A549 (cell line): ENCODE measurements at regions not wholly inside any gene's neighbourhood (a gene's known extent, or its start where the extent isn't known, plus 50 kb on each side); places are given as distances from the start of the nearest gene placed in this dataset.

Source experiments
- ATAC-seq, 2 experiments: fragments of 200-7000 bp in 1 of 2; fragments of >200 bp in 1 of 2; cut with Nextera tagmentation in 1 of 2; cut with Tn5 transposase in 1 of 2; 3 replicates each; pipeline versions ENCODE4 v1.8.0 to v1.9.1; 2018 to 2020; ENCODE audit warnings: mild to moderate bottlenecking in 1 of 2, moderate library complexity in 1 of 2
- CTCF ChIA-PET: fragments of 300-600 bp; sonication (Branson Sonifier 250); formaldehyde crosslinking; extraction: SDS; loops from one replicate; lab custom pipeline; 2021; ENCODE audit warnings: antibody characterized with exemption, inconsistent platforms; lab: Yijun Ruan, JAX
- POLR2A ChIA-PET: fragments of 350-600 bp; formaldehyde crosslinking; extraction: SDS; loops from one replicate; lab custom pipeline; 2021; ENCODE audit warnings: antibody characterized with exemption, inconsistent platforms; lab: Yijun Ruan, JAX
- DNase-seq, 2 experiments: peaks; one replicate each; pipeline versions ENCODE4 v3.0.0 to v3.0.0-alpha.2; 2011 to 2016; ENCODE audit warnings: low read depth in 1 of 2, low spot score in 1 of 2
- FAIRE-seq: peaks from 2 replicates; lab custom pipeline; 2011; peaks lifted over from hg19 to GRCh38; lab: Jason Lieb, UNC
- H3K27ac ChIP-seq, 2 experiments: fragments of >200 bp; sonication (Bioruptor Twin); formaldehyde crosslinking; 3 replicates each; pipeline ENCODE4 v1.5.1; 2016 to 2017
- H3K4me1 ChIP-seq: fragments of >200 bp; sonication (Bioruptor Twin); formaldehyde crosslinking; 3 replicates; pipeline ENCODE4 v1.6.1; 2016
- H3K4me2 ChIP-seq: fragments of >200 bp; sonication (Bioruptor Twin); formaldehyde crosslinking; 3 replicates; pipeline ENCODE4 v1.6.1; 2016
- H3K4me3 ChIP-seq: fragments of >200 bp; sonication (Bioruptor Twin); formaldehyde crosslinking; 3 replicates; pipeline ENCODE4 v1.5.1; 2016
- H3K9me3 ChIP-seq: fragments of >200 bp; sonication (Bioruptor Twin); formaldehyde crosslinking; 3 replicates; pipeline ENCODE4 v1.6.1; 2016
- CBX8 ChIP-seq: fragments of 200-600 bp; sonication (generic); IDR thresholded peaks from 2 replicates; pipeline ENCODE4 v1.6.1; 2016
- CEBPB ChIP-seq, 2 experiments: fragments of >200 bp in 1 of 2; sonication (Bioruptor Twin) in 1 of 2; formaldehyde crosslinking in 1 of 2; IDR thresholded peaks; 2 replicates each; pipeline ENCODE4 v1.6.1; 2012 to 2016
- EP300 ChIP-seq, 2 experiments: fragments of >200 bp; sonication (Bioruptor Twin); formaldehyde crosslinking; IDR thresholded peaks; 2 replicates in 1 of 2; 3 replicates in 1 of 2; pipeline ENCODE4 v1.6.1; 2016 to 2017
- FOXS1 ChIP-seq: fragments of 250-450 bp; sonication (Bioruptor Pico); IDR thresholded peaks from 2 replicates; pipeline ENCODE4 v1.5.0; 2020; ENCODE audit warnings: mild to moderate bottlenecking, moderate library complexity
- HDAC2 ChIP-seq: fragments of 200-600 bp; sonication (generic); IDR thresholded peaks from 2 replicates; pipeline ENCODE4 v1.6.1; 2016
- HOXB13 ChIP-seq: fragments of 250-450 bp; sonication (Bioruptor Pico); IDR thresholded peaks from 2 replicates; pipeline ENCODE4 v1.5.0; 2020; ENCODE audit warnings: low read depth, mild to moderate bottlenecking, moderate library complexity
- JUNB ChIP-seq: fragments of >200 bp; sonication (Bioruptor Twin); formaldehyde crosslinking; IDR thresholded peaks from 2 replicates; pipeline ENCODE4 v1.6.1; 2016
- MAFK ChIP-seq: fragments of 450-650 bp; IDR thresholded peaks from 2 replicates; pipeline ENCODE4 v1.6.1; 2014; ENCODE audit not compliant: partially characterized antibody
- MAZ ChIP-seq: fragments of 150-350 bp; IDR thresholded peaks from 2 replicates; pipeline ENCODE4 v1.6.1; 2014; ENCODE audit warnings: antibody characterized with exemption, low read depth, low read length, borderline replicate concordance
- MYC ChIP-seq: IDR thresholded peaks from 2 replicates; pipeline ENCODE4 v1.6.1; 2012; ENCODE audit warnings: mild to moderate bottlenecking, inconsistent platforms, low read length, improper control_type of control experiment, borderline replicate concordance
- NPAS2 ChIP-seq: fragments of 250-450 bp; sonication (Bioruptor Pico); IDR thresholded peaks from 2 replicates; pipeline ENCODE4 v1.8.0; 2022; ENCODE audit warnings: mild to moderate bottlenecking, moderate library complexity, borderline replicate concordance
- NR3C1 ChIP-seq: fragments of >200 bp; sonication (Bioruptor Twin); formaldehyde crosslinking; IDR thresholded peaks from 3 replicates; pipeline ENCODE4 v1.6.1; 2017
- PHF8 ChIP-seq: fragments of 200-600 bp; sonication (generic); IDR thresholded peaks from 2 replicates; pipeline ENCODE4 v1.6.1; 2016; ENCODE audit warnings: low read depth, mild to moderate bottlenecking, antibody characterized with exemption, moderate library complexity, borderline replicate concordance
- POLR2A ChIP-seq: IDR thresholded peaks from 2 replicates; pipeline ENCODE4 v1.6.1; 2012; ENCODE audit warnings: mild to moderate bottlenecking, low read length
- POLR2AphosphoS2 ChIP-seq: conservative IDR thresholded peaks from 2 replicates; pipeline ENCODE4 v1.6.1; 2012; ENCODE audit warnings: low read length, improper control_type of control experiment, inconsistent platforms
- RARB ChIP-seq: fragments of 250-450 bp; sonication (Bioruptor Pico); IDR thresholded peaks from 2 replicates; pipeline ENCODE4 v1.8.0; 2021; ENCODE audit warnings: mild to moderate bottlenecking, moderate library complexity
- RFX5 ChIP-seq: fragments of 450-650 bp; IDR thresholded peaks from 2 replicates; pipeline ENCODE4 v1.7.1; 2014; ENCODE audit warnings: antibody characterized with exemption, mild to moderate bottlenecking, moderate library complexity
- SMC3 ChIP-seq: fragments of >200 bp; sonication (Bioruptor Twin); formaldehyde crosslinking; IDR thresholded peaks from 3 replicates; pipeline ENCODE4 v1.6.1; 2018; ENCODE audit warnings: inconsistent platforms
- SREBF2 ChIP-seq: fragments of 450-650 bp; IDR thresholded peaks from 2 replicates; pipeline ENCODE4 v1.6.1; 2014; ENCODE audit warnings: mild to moderate bottlenecking, moderate library complexity
- ZFP36 ChIP-seq: fragments of 450-650 bp; IDR thresholded peaks from 2 replicates; pipeline ENCODE4 v1.6.1; 2014; ENCODE audit warnings: borderline replicate concordance; ENCODE audit not compliant: partially characterized antibody
- ZSCAN20 ChIP-seq: fragments of 250-450 bp; sonication (Bioruptor Pico); IDR thresholded peaks from 2 replicates; pipeline ENCODE4 v1.8.0; 2022; ENCODE audit warnings: mild to moderate bottlenecking, moderate library complexity
- WGBS: methylation state at CpG from one replicate; pipeline ENCODE4 v1.1.6; 2017; ENCODE audit errors: missing lambda C conversion rate; 5-methylcytosine and 5-hydroxymethylcytosine counted together
- TF ChIP-seq, protein P1 (sequence below): IDR thresholded peaks from 2 replicates; pipeline ENCODE4 v1.6.1; 2012; ENCODE audit warnings: low read depth, borderline replicate concordance
- TF ChIP-seq, protein P2 (sequence below): fragments of 250-450 bp; sonication (Bioruptor Pico); IDR thresholded peaks from 2 replicates; pipeline ENCODE4 v1.5.0; 2020; ENCODE audit warnings: low read depth, mild to moderate bottlenecking, moderate library complexity
- TF ChIP-seq, protein P3 (sequence below): fragments of >200 bp; sonication (Bioruptor Twin); formaldehyde crosslinking; IDR thresholded peaks from 2 replicates; pipeline ENCODE4 v1.6.1; 2016
- TF ChIP-seq, protein P4 (sequence below): fragments of 450-650 bp; IDR thresholded peaks from 2 replicates; pipeline ENCODE4 v1.6.1; 2014; ENCODE audit warnings: antibody characterized with exemption

DNA sequence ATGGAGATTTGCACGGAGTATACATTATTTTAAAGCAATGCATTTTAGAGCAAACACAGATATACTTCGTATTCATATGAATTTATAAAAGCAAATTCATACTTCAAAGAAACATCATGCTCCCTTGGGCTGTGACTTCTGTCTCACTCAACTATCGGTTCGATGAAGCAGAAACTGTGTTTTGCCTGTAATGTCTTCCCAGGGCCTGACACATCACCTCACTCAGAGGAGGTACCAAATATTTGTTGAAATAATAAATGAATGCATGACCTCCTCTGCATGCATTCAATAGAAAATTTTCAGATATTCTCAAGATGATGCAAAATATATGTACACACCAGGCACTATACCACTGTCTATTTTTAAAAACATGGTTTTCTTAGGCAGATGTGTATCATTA lies 432.7 kb downstream of the EFNB2 start:
- CTCF ChIA-PET = no interaction called here
- FAIRE-seq = no peak
- Histone ChIP-seq H3K4me3 (no peak overlapping the region), H3K9me3 (no peaks in the 10 kb centered on the region)
- DNase-seq = no peak
- POLR2A ChIA-PET = no interaction called here
- WGBS = 91% methylated on average over 4 of the region's 4 CpGs
- TF ChIP-seq FOXS1 (CRISPR knock-in tag) (no peak), EP300 (IDR thresholded peaks at IDR 0.05) (no peak), POLR2AphosphoS2 (no peak), RARB (no peak), PHF8 (no peak), CBX8 (no peak), ZSCAN20 (CRISPR knock-in tag) (no peak), ZFP36 (no peak), MAFK (no peak), NR3C1 (no peak), SMC3 (no peak), NPAS2 (no peak), SREBF2 (no peak), POLR2A (no peak), HDAC2 (no peak), MAZ (no peak), JUNB (no peak)
- TF ChIP-seq, protein P1, sequence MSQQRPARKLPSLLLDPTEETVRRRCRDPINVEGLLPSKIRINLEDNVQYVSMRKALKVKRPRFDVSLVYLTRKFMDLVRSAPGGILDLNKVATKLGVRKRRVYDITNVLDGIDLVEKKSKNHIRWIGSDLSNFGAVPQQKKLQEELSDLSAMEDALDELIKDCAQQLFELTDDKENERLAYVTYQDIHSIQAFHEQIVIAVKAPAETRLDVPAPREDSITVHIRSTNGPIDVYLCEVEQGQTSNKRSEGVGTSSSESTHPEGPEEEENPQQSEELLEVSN = no peak
- TF ChIP-seq, protein P2, sequence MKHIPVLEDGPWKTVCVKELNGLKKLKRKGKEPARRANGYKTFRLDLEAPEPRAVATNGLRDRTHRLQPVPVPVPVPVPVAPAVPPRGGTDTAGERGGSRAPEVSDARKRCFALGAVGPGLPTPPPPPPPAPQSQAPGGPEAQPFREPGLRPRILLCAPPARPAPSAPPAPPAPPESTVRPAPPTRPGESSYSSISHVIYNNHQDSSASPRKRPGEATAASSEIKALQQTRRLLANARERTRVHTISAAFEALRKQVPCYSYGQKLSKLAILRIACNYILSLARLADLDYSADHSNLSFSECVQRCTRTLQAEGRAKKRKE (CRISPR knock-in tag) = no peak
- TF ChIP-seq, all 56 proteins: peak for 0
- Histone ChIP-seq H3K4me2 (no peak overlapping the region), H3K4me1 (peaks cover 47% of the 10 kb centered on the region), H3K27ac (peak overlapping the region; percentile 11 to 88; a peak in 4 of 6 replicates)
- no peak for ATAC-seq

DNA sequence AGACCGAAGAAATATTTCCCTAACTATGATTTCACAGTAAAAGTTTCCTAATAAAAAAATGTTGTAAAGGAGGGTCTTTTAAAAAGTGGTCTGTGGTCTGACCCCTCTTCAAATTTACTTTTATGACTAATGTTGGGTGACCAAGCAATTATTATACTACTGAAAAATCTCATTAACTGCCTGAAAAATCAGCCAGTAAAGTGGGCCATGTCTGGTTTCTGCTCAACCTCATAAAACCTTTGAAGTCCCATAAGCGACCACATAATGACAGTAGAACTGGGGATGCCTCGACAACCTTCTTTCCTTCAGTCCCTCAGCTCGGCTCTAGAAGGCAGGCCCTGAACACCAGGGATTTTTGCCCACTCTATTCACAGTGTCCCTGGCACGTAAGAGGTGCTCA lies 434.3 kb downstream of the EFNB2 start:
- 0 out of 3 replicates have a peak overlapping the region, but pooled peaks have one; percentile 62 for H3K4me2 ChIP-seq
- H3K27ac ChIP-seq = peak overlapping the region; percentile 68 to 82
- H3K4me3 ChIP-seq = no peak overlapping the region
- TF ChIP-seq SREBF2 (no peak), JUNB (no peak), HOXB13 (CRISPR knock-in tag) (no peak), RFX5 (no peak), ZFP36 (no peak), MYC (no peak), CEBPB (IDR thresholded peaks at IDR 0.05) (no peak)
- TF ChIP-seq, protein P3, sequence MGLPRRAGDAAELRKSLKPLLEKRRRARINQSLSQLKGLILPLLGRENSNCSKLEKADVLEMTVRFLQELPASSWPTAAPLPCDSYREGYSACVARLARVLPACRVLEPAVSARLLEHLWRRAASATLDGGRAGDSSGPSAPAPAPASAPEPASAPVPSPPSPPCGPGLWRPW = no peak
- TF ChIP-seq, protein P4, sequence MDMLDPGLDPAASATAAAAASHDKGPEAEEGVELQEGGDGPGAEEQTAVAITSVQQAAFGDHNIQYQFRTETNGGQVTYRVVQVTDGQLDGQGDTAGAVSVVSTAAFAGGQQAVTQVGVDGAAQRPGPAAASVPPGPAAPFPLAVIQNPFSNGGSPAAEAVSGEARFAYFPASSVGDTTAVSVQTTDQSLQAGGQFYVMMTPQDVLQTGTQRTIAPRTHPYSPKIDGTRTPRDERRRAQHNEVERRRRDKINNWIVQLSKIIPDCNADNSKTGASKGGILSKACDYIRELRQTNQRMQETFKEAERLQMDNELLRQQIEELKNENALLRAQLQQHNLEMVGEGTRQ = no peak
- CTCF ChIA-PET = no interaction called here
- WGBS = 90% methylated on average over 5 of the region's 5 CpGs
- peaks cover 63% of the 10 kb centered on the region for H3K4me1 ChIP-seq
- DNase-seq (no peak), FAIRE-seq (no peak), ATAC-seq (no peak)
- H3K9me3 ChIP-seq = no peaks in the 10 kb centered on the region
- POLR2A ChIA-PET = no interaction called here
